T-helper 1 cell treated with Interleukin-12 subunit alpha and Interleukin-12 subunit beta and Interleukin-4 antibody, amounts not matched to agents 30 μg/mL and 1 μg/mL, for 36 hours (primary cell): ENCODE measurements at regions not wholly inside any gene's neighbourhood (a gene's known extent, or its start where the extent isn't known, plus 50 kb on each side); places are given as distances from the start of the nearest gene placed in this dataset.
"Not testable (repeated sequence)": the region's sequence is repeated elsewhere in the genome, so short reads cannot be mapped to it uniquely, and the experiment has no call there.

ENCODE experiments used
- H3K27ac Mint-ChIP-seq: one replicate; pipeline ENCODE4 v1.8.0; 2021; ENCODE audit warnings: mild to moderate bottlenecking, mixed read lengths
- H3K27me3 Mint-ChIP-seq: one replicate; pipeline ENCODE4 v1.8.0; 2021; ENCODE audit warnings: low read depth, mixed read lengths
- H3K36me3 Mint-ChIP-seq: one replicate; pipeline ENCODE4 v1.8.0; 2021; ENCODE audit warnings: low read depth, mixed read lengths
- H3K4me1 Mint-ChIP-seq: one replicate; pipeline ENCODE4 v1.8.0; 2021; ENCODE audit warnings: low read depth, mixed read lengths
- H3K4me3 Mint-ChIP-seq: one replicate; pipeline ENCODE4 v1.8.0; 2021; ENCODE audit warnings: mild to moderate bottlenecking, moderate library complexity, mixed read lengths
- H3K9me3 Mint-ChIP-seq: one replicate; pipeline ENCODE4 v1.8.0; 2021; ENCODE audit warnings: mixed read lengths

DNA sequence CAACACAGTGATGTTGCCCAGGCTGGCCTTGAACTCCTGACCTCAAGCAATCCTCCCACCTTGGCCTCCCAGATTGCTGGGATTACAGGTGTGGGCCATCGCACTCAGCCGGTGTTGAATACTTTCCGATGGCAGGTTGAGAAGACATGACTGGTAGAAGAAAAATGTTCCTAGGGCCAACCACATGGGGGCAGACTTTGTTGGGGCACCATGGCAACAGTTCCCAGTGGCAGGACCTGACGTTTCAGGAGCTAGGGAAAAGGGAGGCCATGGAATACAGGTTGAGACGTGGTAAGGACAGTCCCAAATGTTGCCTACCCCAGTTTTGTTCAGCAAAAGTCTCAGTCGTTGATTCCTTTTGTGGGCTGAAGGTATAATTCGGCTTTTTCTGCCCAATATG is 134.6 kb downstream of the ASMT start:
- H3K4me3 Mint-ChIP-seq = no peak overlapping the region

DNA sequence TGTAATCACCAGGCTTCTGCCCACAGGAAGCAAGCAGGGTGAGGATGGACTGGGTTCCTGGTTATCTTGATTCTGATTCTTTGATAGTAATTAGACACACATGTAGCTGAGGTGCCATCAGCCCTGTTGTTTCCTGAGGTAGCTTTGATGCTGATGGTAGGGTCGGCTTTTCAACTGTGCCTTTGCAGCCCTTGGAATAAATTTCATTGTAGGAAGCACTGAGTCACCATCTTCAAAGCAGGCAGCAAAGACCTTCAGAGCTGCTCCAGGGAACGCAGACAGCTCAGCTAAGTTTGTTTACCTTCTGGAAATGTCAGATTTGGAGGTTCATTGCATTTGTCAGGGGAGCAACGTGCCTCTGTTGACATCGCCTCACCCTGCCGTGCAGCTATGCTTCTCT is 135.4 kb downstream of the ASMT start:
- peaks cover 5% of the 10 kb centered on the region for H3K4me1 Mint-ChIP-seq
- peaks cover 7% of the 10 kb centered on the region for H3K36me3 Mint-ChIP-seq
- no peak overlapping the region for H3K4me3 Mint-ChIP-seq
- H3K27me3 Mint-ChIP-seq = no peaks in the 10 kb centered on the region
- H3K27ac Mint-ChIP-seq = no peak overlapping the region
- H3K9me3 Mint-ChIP-seq = peaks cover 31% of the 10 kb centered on the region

More for the DNA sequence above, 134.6 kb downstream of the ASMT start:
- H3K27ac Mint-ChIP-seq = no peak overlapping the region
- H3K9me3 Mint-ChIP-seq = peaks cover 29% of the 10 kb centered on the region
- peaks cover 5% of the 10 kb centered on the region for H3K4me1 Mint-ChIP-seq
- H3K27me3 Mint-ChIP-seq = no peaks in the 10 kb centered on the region
- peaks cover 13% of the 10 kb centered on the region for H3K36me3 Mint-ChIP-seq

DNA sequence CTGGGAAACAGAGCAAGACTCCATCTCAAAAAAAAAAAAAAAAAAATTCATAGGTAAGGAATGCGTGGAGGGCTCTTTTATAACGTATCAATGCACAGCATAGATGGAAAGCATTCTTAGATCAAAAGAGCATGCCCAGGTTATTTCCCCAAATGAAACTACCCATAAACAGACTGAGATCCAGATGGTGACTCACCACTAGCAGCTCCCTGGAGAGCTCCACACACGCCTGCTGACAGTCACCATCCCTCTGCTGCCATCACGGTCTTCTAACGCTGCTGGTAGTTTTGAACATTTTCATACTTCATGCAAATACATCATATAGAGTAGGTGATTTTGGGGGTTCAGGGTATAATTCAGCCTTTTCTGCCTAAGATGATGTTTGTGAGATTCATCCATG is 136.9 kb downstream of the ASMT start:
- H3K4me1 Mint-ChIP-seq = peaks cover 5% of the 10 kb centered on the region
- peaks cover 34% of the 10 kb centered on the region for H3K9me3 Mint-ChIP-seq
- no peak overlapping the region for H3K27ac Mint-ChIP-seq
- peaks cover 5% of the 10 kb centered on the region for H3K36me3 Mint-ChIP-seq
- no peaks in the 10 kb centered on the region for H3K27me3 Mint-ChIP-seq
- no peak overlapping the region for H3K4me3 Mint-ChIP-seq

DNA sequence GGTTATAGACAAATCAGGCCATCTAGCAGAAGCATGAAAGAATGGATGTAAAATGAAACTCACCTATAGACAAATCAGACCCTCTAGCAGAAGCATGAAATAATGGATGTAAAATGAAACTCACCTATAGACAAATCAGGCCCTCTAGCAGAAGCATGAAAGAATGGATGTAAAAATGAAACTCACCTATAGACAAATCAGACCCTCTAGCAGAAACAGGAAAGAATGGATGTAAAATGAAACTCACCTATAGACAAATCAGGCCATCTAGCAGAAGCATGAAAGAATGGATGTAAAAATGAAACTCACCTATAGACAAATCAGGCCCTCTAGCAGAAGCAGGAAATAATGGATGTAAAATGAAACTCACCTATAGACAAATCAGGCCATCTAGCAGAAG is 137.9 kb downstream of the ASMT start:
- peaks cover 42% of the 10 kb centered on the region for H3K9me3 Mint-ChIP-seq
- H3K27me3 Mint-ChIP-seq, H3K4me3 Mint-ChIP-seq, H3K36me3 Mint-ChIP-seq, H3K27ac Mint-ChIP-seq, H3K4me1 Mint-ChIP-seq: not testable (repeated sequence)

DNA sequence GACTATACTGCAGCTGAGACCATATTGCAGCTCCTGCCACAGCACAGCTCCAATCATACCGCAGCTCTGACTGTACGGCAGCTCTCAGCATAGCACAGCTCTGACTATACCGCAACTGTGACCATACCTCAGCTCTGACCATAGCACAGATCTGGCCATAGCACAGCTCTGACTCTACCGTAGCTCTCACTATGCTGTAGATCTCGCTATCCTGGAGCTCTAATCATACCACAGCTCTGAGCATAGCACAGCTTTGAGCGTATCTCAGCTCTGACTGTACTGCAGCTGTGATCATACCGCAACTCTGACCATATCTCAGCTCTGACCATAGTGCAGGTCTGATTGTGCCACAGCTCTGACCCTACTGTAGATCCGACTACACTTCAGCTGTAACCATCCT is 139.2 kb downstream of the ASMT start:
- no peaks in the 10 kb centered on the region for H3K27me3 Mint-ChIP-seq
- H3K4me3 Mint-ChIP-seq = no peak overlapping the region
- H3K4me1 Mint-ChIP-seq = peaks cover 5% of the 10 kb centered on the region

DNA sequence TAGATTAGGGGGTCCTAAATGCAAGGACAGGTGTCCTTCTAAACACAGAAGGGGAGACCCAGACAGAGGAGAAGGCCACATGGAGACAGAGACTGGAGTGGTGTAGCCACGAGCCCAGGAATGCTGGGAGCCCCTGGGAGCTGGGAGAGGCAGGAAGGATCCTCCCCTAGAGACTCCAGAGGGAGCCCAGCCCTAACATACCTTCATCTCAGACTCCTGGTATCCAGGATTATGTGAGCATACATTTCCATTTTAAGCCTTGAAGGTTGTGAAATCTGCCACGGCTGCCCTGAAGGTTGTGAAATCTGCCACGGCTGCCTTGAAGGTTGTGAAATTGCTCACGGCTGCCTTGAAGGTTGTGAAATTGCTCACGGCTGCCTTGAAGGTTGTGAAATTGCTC is 148.4 kb downstream of the ASMT start:
- peaks cover 9% of the 10 kb centered on the region for H3K36me3 Mint-ChIP-seq
- H3K4me3 Mint-ChIP-seq = no peak overlapping the region
- no peaks in the 10 kb centered on the region for H3K4me1 Mint-ChIP-seq
- no peaks in the 10 kb centered on the region for H3K27me3 Mint-ChIP-seq
- peaks cover 31% of the 10 kb centered on the region for H3K9me3 Mint-ChIP-seq
- H3K27ac Mint-ChIP-seq = no peak overlapping the region

More for the DNA sequence above, 139.2 kb downstream of the ASMT start:
- no peak overlapping the region for H3K27ac Mint-ChIP-seq
- H3K36me3 Mint-ChIP-seq = peaks cover 5% of the 10 kb centered on the region
- H3K9me3 Mint-ChIP-seq = peaks cover 45% of the 10 kb centered on the region

DNA sequence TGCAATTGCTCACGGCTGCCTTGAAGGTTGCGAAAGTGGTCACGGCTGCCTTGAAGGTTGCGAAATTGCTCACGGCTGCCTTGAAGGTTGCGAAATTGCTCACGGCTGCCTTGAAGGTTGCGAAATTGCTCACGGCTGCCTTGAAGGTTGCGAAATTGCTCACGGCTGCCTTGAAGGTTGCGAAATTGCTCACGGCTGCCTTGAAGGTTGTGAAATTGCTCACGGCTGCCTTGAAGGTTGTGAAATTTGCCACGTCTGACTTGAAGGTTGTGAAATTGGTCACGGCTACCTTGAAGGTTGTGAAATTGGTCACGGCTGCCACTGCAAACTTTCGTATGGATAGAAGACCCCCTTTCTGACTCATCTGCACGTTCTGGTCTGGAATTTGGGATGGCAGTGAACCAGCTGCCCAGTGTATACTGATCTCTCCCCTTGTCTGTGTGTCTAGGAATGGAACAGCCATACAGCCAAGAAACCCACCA is 150.1 kb downstream of the ASMT start:
- H3K36me3 Mint-ChIP-seq, H3K27me3 Mint-ChIP-seq, H3K4me1 Mint-ChIP-seq, H3K4me3 Mint-ChIP-seq, H3K27ac Mint-ChIP-seq: not testable (repeated sequence)
- H3K9me3 Mint-ChIP-seq = peaks cover 39% of the 10 kb centered on the region

DNA sequence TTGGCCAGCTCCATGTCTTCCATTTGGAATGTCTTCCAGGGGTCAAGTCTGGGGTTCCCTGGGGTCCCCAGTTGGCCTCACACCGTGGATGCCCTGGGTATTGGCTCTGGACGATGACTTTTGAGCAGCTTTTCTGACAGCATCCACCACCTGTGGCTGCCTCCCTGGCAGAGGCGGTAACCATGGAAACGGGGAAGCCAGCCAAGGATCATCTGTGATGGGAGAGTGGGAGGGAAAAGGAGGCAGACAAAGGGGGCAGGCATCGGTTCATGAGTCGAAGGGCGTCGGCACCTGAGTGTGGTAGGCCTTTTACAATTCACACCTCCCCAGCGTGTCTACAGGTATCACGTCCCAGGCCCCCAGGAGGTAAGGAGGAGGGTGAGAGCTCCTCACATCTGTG is 152.2 kb downstream of the ASMT start:
- Mint-ChIP-seq H3K27ac (no peak overlapping the region), H3K4me3 (no peak overlapping the region), H3K36me3 (peaks cover 9% of the 10 kb centered on the region), H3K9me3 (peaks cover 52% of the 10 kb centered on the region), H3K27me3 (no peaks in the 10 kb centered on the region), H3K4me1 (no peaks in the 10 kb centered on the region)

DNA sequence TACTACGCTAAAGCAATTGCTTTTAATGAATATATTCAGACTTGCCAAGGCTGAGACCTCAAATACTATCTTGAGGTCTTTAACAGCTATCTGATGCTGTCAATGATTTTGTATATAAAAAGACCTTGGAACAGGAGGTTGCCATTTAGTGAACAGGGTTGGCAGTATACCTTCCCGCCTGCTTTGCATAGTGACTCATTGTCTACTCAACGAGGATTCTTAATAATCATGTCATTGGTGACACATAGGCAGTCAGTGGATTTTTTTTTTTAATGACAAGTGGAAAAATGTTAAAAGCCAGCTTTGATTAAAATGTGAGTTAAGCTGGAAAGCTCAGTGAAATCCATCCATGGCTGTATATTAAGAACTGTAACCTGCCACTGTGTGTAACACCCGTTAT is 164.0 kb downstream of the ASMT start:
- H3K9me3 Mint-ChIP-seq = peaks cover 21% of the 10 kb centered on the region

DNA sequence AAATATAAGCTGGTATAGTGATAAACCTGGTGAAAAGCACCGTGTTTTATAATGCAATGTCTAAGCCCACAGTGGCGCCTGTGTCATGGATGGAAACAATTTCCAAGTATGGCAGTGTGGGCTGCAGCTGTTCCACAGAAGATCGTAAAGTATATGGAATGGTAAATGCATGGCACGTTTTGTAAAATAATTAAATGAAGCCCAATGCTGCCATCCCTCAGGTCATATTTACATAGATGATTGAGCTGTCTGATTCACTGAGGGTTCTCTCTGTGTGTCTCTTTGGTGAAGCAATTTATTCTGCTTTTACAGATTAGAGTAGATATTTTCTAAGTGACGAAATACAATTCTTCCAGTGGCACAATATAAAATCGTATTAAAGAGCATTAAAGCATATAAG is 164.8 kb downstream of the ASMT start:
- Mint-ChIP-seq H3K4me3 (no peak overlapping the region), H3K27ac (no peak overlapping the region), H3K9me3 (peaks cover 26% of the 10 kb centered on the region), H3K27me3 (no peaks in the 10 kb centered on the region), H3K4me1 (no peaks in the 10 kb centered on the region), H3K36me3 (no peaks in the 10 kb centered on the region)

More for the DNA sequence above, 164.0 kb downstream of the ASMT start:
- H3K27ac Mint-ChIP-seq = no peak overlapping the region
- H3K4me1 Mint-ChIP-seq = no peaks in the 10 kb centered on the region
- no peaks in the 10 kb centered on the region for H3K27me3 Mint-ChIP-seq
- H3K36me3 Mint-ChIP-seq = no peaks in the 10 kb centered on the region
- no peak overlapping the region for H3K4me3 Mint-ChIP-seq

DNA sequence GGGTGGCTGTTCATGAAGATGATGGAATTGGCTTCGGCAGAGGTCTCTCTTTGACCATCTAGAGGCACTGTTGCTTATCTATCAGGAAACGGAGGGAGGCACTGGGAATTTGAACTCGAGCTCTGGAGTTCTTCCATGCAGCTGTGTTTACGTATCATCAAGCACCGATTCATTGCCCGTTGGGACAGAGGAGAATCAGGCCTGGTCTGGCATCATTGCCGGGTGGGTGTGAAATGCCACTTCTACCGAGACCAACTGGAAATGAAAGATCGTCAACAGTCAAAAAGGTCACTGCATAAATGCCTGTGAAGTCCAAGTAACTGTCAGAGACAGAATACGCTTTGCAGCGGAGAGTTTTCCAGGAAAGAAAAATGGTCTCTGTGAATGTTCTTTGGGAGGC is 166.9 kb downstream of the ASMT start:
- Mint-ChIP-seq H3K27ac (no peak overlapping the region), H3K9me3 (peaks cover 33% of the 10 kb centered on the region), H3K36me3 (no peaks in the 10 kb centered on the region), H3K27me3 (no peaks in the 10 kb centered on the region), H3K4me1 (no peaks in the 10 kb centered on the region), H3K4me3 (no peak overlapping the region)

DNA sequence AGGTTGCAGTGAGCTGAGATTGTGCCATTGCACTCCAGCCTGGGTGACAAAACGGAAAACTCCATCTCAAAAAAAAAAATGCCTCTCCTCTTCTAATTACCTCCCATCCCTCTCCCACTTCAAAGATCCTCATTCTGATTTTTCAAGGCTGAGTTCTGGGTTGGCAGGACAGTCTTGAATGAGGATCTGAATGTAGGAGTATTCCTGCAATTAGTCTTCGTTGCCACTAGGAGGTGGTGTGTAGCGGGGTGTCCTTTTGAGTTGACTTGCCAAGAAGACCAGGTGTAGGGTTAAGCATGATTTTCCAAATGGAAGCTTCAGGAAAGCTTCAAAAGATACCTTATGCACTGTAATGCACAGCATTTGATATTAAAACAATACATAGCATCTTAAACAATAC is 169.9 kb downstream of the ASMT start:
- no peaks in the 10 kb centered on the region for H3K27me3 Mint-ChIP-seq
- no peaks in the 10 kb centered on the region for H3K4me1 Mint-ChIP-seq
- no peak overlapping the region for H3K4me3 Mint-ChIP-seq
- peaks cover 28% of the 10 kb centered on the region for H3K9me3 Mint-ChIP-seq
- no peak overlapping the region for H3K27ac Mint-ChIP-seq
- H3K36me3 Mint-ChIP-seq = no peaks in the 10 kb centered on the region

DNA sequence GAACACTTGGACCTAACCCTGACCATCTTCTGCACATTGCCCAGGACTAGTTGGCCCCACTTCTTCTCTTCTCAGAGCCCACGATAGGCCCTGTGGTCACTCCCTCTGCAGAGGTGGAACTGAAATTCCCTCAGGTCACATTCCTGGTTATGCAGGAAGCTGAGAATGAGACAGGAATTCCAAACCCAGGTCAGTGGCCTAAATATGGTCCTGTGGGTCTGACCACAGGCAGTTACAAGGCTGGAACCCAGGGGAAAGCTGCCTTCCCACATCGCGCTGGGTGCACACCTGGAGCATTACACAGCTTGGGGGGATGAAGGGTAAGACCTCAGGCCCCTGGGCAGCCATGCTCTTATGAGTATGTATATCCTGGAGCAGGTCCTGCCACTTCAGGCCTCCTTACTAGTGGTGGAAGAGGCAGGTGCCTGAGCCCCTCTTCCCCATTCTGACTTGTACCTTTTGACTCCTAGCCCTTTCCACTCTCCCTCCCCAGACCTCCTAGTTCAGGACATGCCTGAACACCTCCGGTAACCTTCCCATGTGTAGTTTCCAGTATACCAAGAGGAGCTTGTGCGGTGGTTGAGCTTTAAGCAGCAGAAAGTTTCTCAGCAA is 173.5 kb downstream of the ASMT start:
- Mint-ChIP-seq H3K4me1 (no peaks in the 10 kb centered on the region), H3K9me3 (peaks cover 27% of the 10 kb centered on the region), H3K4me3 (no peak overlapping the region), H3K27ac (no peak overlapping the region), H3K27me3 (no peaks in the 10 kb centered on the region), H3K36me3 (no peaks in the 10 kb centered on the region)

DNA sequence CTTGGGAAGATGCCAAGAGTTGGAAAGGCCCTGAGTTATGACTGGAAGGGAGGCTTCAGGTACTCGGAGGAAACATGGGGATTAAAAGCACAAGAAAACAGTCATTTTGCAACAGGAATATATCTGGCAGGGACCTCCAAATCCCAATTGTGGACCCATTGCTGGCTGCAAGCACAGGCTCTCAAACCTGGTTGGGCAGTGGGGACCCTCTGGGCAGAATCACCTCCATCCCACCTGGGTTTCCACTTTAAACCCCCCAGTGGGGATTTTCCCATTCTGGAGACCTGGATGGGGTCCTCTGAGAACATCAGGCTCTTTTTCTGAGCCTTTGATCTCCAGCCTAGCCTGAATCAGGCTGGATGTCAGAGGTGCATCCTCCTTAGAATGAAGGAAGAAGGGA is 177.8 kb downstream of the ASMT start:
- Mint-ChIP-seq H3K4me3 (no peak overlapping the region), H3K9me3 (peaks cover 3% of the 10 kb centered on the region), H3K27me3 (no peaks in the 10 kb centered on the region), H3K36me3 (no peaks in the 10 kb centered on the region), H3K4me1 (no peaks in the 10 kb centered on the region), H3K27ac (no peak overlapping the region)

DNA sequence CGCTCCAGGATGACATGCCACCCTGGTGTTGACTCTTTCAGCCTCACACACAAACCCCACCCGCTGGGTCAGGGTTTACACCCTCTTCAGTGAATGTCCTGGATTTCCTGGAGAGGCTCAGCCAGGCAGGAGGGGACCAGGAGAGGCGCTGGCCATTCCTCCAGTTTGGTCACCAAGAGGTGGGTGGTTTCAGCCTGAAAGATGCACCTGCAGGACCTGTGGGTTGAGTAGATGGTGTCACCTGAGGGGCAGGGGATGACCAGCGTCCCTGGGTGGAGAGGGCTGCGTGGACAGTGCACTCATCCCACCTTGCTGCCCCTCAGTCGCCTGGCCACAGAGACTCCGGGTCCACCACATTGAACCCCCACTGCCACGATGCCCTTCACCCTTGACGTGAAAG is 179.7 kb downstream of the ASMT start:
- no peak overlapping the region for H3K4me3 Mint-ChIP-seq
- H3K36me3 Mint-ChIP-seq = no peaks in the 10 kb centered on the region
- no peaks in the 10 kb centered on the region for H3K9me3 Mint-ChIP-seq
- no peak overlapping the region for H3K27ac Mint-ChIP-seq
- no peaks in the 10 kb centered on the region for H3K27me3 Mint-ChIP-seq
- H3K4me1 Mint-ChIP-seq = no peaks in the 10 kb centered on the region

DNA sequence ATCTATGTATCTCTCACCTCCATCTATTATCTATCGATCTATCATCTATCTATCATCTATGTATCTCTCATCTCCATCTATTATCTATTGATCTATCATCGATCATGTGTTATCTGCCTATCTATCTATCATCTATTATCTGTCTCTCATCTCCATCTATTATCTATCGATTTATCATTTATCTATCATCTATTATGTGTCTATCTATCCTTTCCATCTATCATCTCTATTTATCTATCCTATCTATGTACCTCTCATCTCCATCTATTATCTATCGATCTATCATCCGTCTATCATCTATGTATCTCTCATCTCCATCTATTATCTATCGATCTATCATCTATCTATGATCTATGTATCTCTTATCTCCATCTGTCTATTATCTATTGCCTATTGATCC is 188.1 kb downstream of the ASMT start:
- Mint-ChIP-seq H3K36me3 (no peaks in the 10 kb centered on the region), H3K4me1 (no peaks in the 10 kb centered on the region), H3K27me3 (no peaks in the 10 kb centered on the region), H3K9me3 (no peaks in the 10 kb centered on the region), H3K27ac (no peak overlapping the region), H3K4me3 (no peak overlapping the region)
